ENCODE measurements at regions not wholly inside any gene's neighbourhood (a gene's known extent, or its start where the extent isn't known, plus 50 kb on each side); places are given as distances from the start of the nearest gene placed in this dataset.

- TF ChIP-seq CTCF (conservative IDR thresholded peaks at IDR 0.05; ENCODE audit: low read depth, low read length): no peak
- no peak overlapping the region for H3K4me3 ChIP-seq (ENCODE audit: low read depth, low read length)
- no peak for DNase-seq (ENCODE audit: low read depth)
Observed at GRCh38 chr4:23590431-23590830, 299.4 kb downstream of the PPARGC1A start.

- TF ChIP-seq CTCF (conservative IDR thresholded peaks at IDR 0.05; ENCODE audit: low read depth, low read length): no peak
- no peak for DNase-seq (ENCODE audit: low read depth)
- no peak overlapping the region for H3K4me3 ChIP-seq (ENCODE audit: low read depth, low read length)
Observed at GRCh38 chr4:23584024-23584423, 305.8 kb downstream of the PPARGC1A start.

- H3K4me3 ChIP-seq (ENCODE audit: low read depth, low read length): no peak overlapping the region
- TF ChIP-seq CTCF (conservative IDR thresholded peaks at IDR 0.05; ENCODE audit: low read depth, low read length): no peak
- no peak for DNase-seq (ENCODE audit: low read depth)
Observed at GRCh38 chr4:23582671-23583070, 307.2 kb downstream of the PPARGC1A start.

GRCh38 chr4:23579166-23579565 lies 310.7 kb downstream of the PPARGC1A start:
- TF ChIP-seq CTCF (conservative IDR thresholded peaks at IDR 0.05; ENCODE audit: low read depth, low read length): no peak
- DNase-seq (ENCODE audit: low read depth): no peak
- no peak overlapping the region for H3K4me3 ChIP-seq (ENCODE audit: low read depth, low read length)

- no peak overlapping the region for H3K4me3 ChIP-seq (ENCODE audit: low read depth, low read length)
- TF ChIP-seq CTCF (conservative IDR thresholded peaks at IDR 0.05; ENCODE audit: low read depth, low read length): no peak
- no peak for DNase-seq (ENCODE audit: low read depth)
Observed at GRCh38 chr4:23577398-23577797, 312.4 kb downstream of the PPARGC1A start.

- no peak for TF ChIP-seq CTCF (conservative IDR thresholded peaks at IDR 0.05; ENCODE audit: low read depth, low read length)
- no peak for DNase-seq (ENCODE audit: low read depth)
- H3K4me3 ChIP-seq (ENCODE audit: low read depth, low read length): no peak overlapping the region
Observed at GRCh38 chr4:23572382-23572781, 317.5 kb downstream of the PPARGC1A start.

GRCh38 chr4:23567338-23567737 lies 322.5 kb downstream of the PPARGC1A start:
- no peak for DNase-seq (ENCODE audit: low read depth)
- TF ChIP-seq CTCF (conservative IDR thresholded peaks at IDR 0.05; ENCODE audit: low read depth, low read length): no peak
- H3K4me3 ChIP-seq (ENCODE audit: low read depth, low read length): no peak overlapping the region
